NCI-H345 (cell line): ENCODE measurements at regions not wholly inside any gene's neighbourhood (a gene's known extent, or its start where the extent isn't known, plus 50 kb on each side); places are given as distances from the start of the nearest gene placed in this dataset.

ENCODE experiments used
- DNase-seq: peaks from one replicate; lab custom pipeline; 2025; lab: John Stamatoyannopoulos, UW

DNA sequence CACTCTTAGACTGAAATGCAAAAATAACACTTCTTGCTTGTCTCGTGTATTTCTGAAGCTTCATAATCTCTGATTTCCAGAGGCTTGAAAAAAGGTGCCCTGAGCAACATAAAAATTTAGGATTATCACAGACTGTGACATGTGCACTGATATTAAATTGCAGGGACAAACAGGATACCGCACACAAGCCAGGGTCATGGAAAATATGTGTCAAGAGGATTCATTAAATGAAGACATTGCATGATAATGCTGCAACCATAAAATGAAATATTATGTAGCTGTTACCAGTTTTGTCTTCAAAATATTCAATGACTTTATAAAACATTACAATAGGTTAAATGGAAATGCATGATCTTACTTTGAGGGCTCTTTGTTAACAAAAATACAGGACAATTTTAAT, 328.0 kb downstream of the KCTD8 start:
- DNase-seq = no peak

DNA sequence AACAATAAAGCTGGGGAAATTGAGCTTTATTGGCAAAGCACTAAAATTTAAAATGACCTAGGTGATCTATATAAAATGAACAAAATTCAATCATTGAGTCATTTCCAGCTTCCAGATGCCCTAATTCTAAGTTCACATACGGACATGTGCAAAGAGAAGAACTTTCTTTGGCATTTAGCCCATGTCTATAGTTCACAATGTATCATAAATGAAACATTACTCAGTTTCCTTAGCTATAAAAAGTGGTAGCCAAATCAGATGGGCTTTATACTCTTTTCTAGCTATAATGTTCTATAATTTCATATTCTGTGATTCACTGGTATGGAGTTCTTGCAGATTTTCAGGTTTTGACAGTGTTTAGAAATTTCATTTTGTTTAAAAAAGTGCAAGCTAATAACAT, 327.4 kb downstream of the KCTD8 start:
- DNase-seq = no peak
